Smooth muscle cell (in vitro differentiated cells): ENCODE measurements at regions not wholly inside any gene's neighbourhood (a gene's known extent, or its start where the extent isn't known, plus 50 kb on each side); places are given as distances from the start of the nearest gene placed in this dataset.

Source experiments
- DNase-seq: peaks from one replicate; lab custom pipeline; 2025; ENCODE audit not compliant: unreplicated experiment; lab: John Stamatoyannopoulos, UW
- H2AFZ ChIP-seq: fragments of 200-600 bp; sonication (generic); 2 replicates; pipeline ENCODE4 v1.6.0; 2016; ENCODE audit warnings: antibody characterized with exemption, low read depth, mild to moderate bottlenecking
- H3F3A ChIP-seq: fragments of 200-600 bp; sonication (generic); 2 replicates; pipeline ENCODE4 v1.6.0; 2017; ENCODE audit warnings: antibody characterized with exemption, low read depth
- H3K27ac ChIP-seq: fragments of 200-600 bp; sonication (generic); 2 replicates; pipeline ENCODE4 v1.5.1; 2016; ENCODE audit warnings: low read depth, mild to moderate bottlenecking
- H3K27me3 ChIP-seq: fragments of 200-600 bp; sonication (generic); 2 replicates; pipeline ENCODE4 v1.6.1; 2016; ENCODE audit warnings: low read depth, mild to moderate bottlenecking
- H3K36me3 ChIP-seq: fragments of 200-600 bp; sonication (generic); 2 replicates; pipeline ENCODE4 v1.5.1; 2016; ENCODE audit warnings: low read depth
- H3K4me1 ChIP-seq: fragments of 200-600 bp; sonication (generic); 2 replicates; pipeline ENCODE4 v1.5.1; 2016; ENCODE audit warnings: low read depth
- H3K4me2 ChIP-seq: fragments of 200-600 bp; sonication (generic); 2 replicates; pipeline ENCODE4 v1.6.0; 2016; ENCODE audit warnings: mild to moderate bottlenecking
- H3K4me3 ChIP-seq: fragments of 200-600 bp; sonication (generic); 2 replicates; pipeline ENCODE4 v1.5.1; 2016; ENCODE audit warnings: mild to moderate bottlenecking
- H3K79me2 ChIP-seq: fragments of 200-600 bp; sonication (generic); 2 replicates; pipeline ENCODE4 v1.6.0; 2016; ENCODE audit warnings: low read depth, mild to moderate bottlenecking
- H3K9ac ChIP-seq: fragments of 200-600 bp; sonication (generic); 2 replicates; pipeline ENCODE4 v1.6.0; 2016; ENCODE audit warnings: low read depth
- H3K9me3 ChIP-seq: fragments of 200-600 bp; sonication (generic); replicated peaks from 2 replicates; pipeline ENCODE4 v1.5.1; 2016; ENCODE audit warnings: low read depth
- H4K20me1 ChIP-seq: fragments of 200-600 bp; sonication (generic); 2 replicates; pipeline ENCODE4 v1.6.0; 2016; ENCODE audit warnings: low read depth
- CTCF ChIP-seq: fragments of 200-600 bp; sonication (generic); IDR thresholded peaks from 2 replicates; pipeline ENCODE4 v1.5.1; 2017; ENCODE audit warnings: borderline replicate concordance, mild to moderate bottlenecking, antibody characterized with exemption; ENCODE audit not compliant: insufficient read depth, poor library complexity, severe bottlenecking
- WGBS: methylation state at CpG from one replicate; pipeline ENCODE4 v1.1.7; 2016; ENCODE audit warnings: low lambda C conversion rate; 5-methylcytosine and 5-hydroxymethylcytosine counted together

- no peak for DNase-seq
- Histone ChIP-seq H3K27ac (no peak overlapping the region), H3K79me2 (no peaks in the 10 kb centered on the region), H3K4me3 (no peak overlapping the region), H3K9ac (no peak overlapping the region), H3K27me3 (no peaks in the 10 kb centered on the region), H3F3A (no peaks in the 10 kb centered on the region), H4K20me1 (no peaks in the 10 kb centered on the region), H3K4me1 (no peaks in the 10 kb centered on the region), H2AFZ (no peak overlapping the region), H3K4me2 (no peak overlapping the region), H3K9me3 (no peaks in the 10 kb centered on the region), H3K36me3 (no peaks in the 10 kb centered on the region)
- TF ChIP-seq CTCF, result no peak
- 90% methylated on average over 2 of the region's 2 CpGs for WGBS
These were observed 636.3 kb downstream of the LTN1 start for GRCh38 chr21:28356422-28356821.

- H3K4me2 ChIP-seq, result no peak overlapping the region
- no peaks in the 10 kb centered on the region for H4K20me1 ChIP-seq
- no peaks in the 10 kb centered on the region for H3K36me3 ChIP-seq
- no peak overlapping the region for H2AFZ ChIP-seq
- no peaks in the 10 kb centered on the region for H3K79me2 ChIP-seq
- no peaks in the 10 kb centered on the region for H3K4me1 ChIP-seq
- DNase-seq, result no peak
- no peak overlapping the region for H3K4me3 ChIP-seq
- no peaks in the 10 kb centered on the region for H3K27me3 ChIP-seq
- no peak overlapping the region for H3K27ac ChIP-seq
- no peaks in the 10 kb centered on the region for H3K9me3 ChIP-seq
- no peak overlapping the region for H3K9ac ChIP-seq
- no peaks in the 10 kb centered on the region for H3F3A ChIP-seq
- 86% methylated on average over 2 of the region's 2 CpGs for WGBS
- no peak for TF ChIP-seq CTCF
These were observed 646.7 kb downstream of the LTN1 start for GRCh38 chr21:28345934-28346333.

GRCh38 chr21:28344985-28345384 lies 647.7 kb downstream of the LTN1 start:
- no peaks in the 10 kb centered on the region for H3K4me1 ChIP-seq
- H3K27me3 ChIP-seq, result no peaks in the 10 kb centered on the region
- no peaks in the 10 kb centered on the region for H3F3A ChIP-seq
- DNase-seq, result no peak
- WGBS, result 97% methylated on average over 1 of the region's 1 CpG
- no peaks in the 10 kb centered on the region for H3K79me2 ChIP-seq
- no peak overlapping the region for H3K4me2 ChIP-seq
- no peak overlapping the region for H3K9ac ChIP-seq
- H4K20me1 ChIP-seq, result no peaks in the 10 kb centered on the region
- no peak overlapping the region for H3K27ac ChIP-seq
- no peak overlapping the region for H3K4me3 ChIP-seq
- TF ChIP-seq CTCF, result no peak
- H2AFZ ChIP-seq, result no peak overlapping the region
- H3K36me3 ChIP-seq, result no peaks in the 10 kb centered on the region
- no peaks in the 10 kb centered on the region for H3K9me3 ChIP-seq

GRCh38 chr21:28342212-28342810 lies 650.4 kb downstream of the LTN1 start:
- no peaks in the 10 kb centered on the region for H4K20me1 ChIP-seq
- H3K79me2 ChIP-seq, result no peaks in the 10 kb centered on the region
- H2AFZ ChIP-seq, result peak overlapping the region; percentile 80
- H3K9ac ChIP-seq, result no peak overlapping the region
- TF ChIP-seq CTCF, result no peak
- H3F3A ChIP-seq, result no peaks in the 10 kb centered on the region
- no peak overlapping the region for H3K4me3 ChIP-seq
- DNase-seq, result no peak
- 67% methylated on average over 2 of the region's 2 CpGs for WGBS
- H3K27me3 ChIP-seq, result no peaks in the 10 kb centered on the region
- H3K9me3 ChIP-seq, result no peaks in the 10 kb centered on the region
- H3K27ac ChIP-seq, result peak overlapping the region; percentile 29
- no peaks in the 10 kb centered on the region for H3K4me1 ChIP-seq
- H3K36me3 ChIP-seq, result no peaks in the 10 kb centered on the region
- H3K4me2 ChIP-seq, result no peak overlapping the region
